ENCODE measurements at regions not wholly inside any gene's neighbourhood (a gene's known extent, or its start where the extent isn't known, plus 50 kb on each side); places are given as distances from the start of the nearest gene placed in this dataset.

DNA sequence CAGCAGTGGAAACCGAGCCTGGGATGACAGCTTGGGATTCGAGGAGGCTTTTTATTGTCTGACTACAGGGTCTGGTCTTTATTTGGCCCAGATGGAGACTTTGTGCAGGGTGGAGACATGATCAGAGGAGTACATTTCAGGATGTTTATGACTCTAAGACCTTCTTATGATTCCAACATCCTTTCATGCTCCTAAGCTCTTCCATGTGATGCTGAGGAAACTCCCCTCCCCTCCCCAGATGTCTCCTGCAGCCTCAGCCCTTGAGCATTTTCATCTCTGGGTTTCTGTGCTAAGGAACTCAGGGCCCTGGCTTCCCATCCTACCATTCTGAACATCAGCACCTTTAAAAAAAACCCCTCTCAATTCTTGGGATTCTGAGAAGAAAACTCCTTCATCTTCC is 186.6 kb downstream of the SOX4 start:
- Histone ChIP-seq H3K4me1 (ENCODE audit: low read depth) (no peaks in the 10 kb centered on the region), H3K4me3 (no peak overlapping the region), H3K36me3 (ENCODE audit: low read depth) (no peaks in the 10 kb centered on the region), H3K9me3 (no peaks in the 10 kb centered on the region)
- intact Hi-C loops (cut with DNase I, micrococcal nuclease) = no loop called here
- TF ChIP-seq, protein P1, sequence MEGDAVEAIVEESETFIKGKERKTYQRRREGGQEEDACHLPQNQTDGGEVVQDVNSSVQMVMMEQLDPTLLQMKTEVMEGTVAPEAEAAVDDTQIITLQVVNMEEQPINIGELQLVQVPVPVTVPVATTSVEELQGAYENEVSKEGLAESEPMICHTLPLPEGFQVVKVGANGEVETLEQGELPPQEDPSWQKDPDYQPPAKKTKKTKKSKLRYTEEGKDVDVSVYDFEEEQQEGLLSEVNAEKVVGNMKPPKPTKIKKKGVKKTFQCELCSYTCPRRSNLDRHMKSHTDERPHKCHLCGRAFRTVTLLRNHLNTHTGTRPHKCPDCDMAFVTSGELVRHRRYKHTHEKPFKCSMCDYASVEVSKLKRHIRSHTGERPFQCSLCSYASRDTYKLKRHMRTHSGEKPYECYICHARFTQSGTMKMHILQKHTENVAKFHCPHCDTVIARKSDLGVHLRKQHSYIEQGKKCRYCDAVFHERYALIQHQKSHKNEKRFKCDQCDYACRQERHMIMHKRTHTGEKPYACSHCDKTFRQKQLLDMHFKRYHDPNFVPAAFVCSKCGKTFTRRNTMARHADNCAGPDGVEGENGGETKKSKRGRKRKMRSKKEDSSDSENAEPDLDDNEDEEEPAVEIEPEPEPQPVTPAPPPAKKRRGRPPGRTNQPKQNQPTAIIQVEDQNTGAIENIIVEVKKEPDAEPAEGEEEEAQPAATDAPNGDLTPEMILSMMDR (IDR thresholded peaks at IDR 0.05) = no peak
- ATAC-seq (no peak), DNase-seq (no peak)

DNA sequence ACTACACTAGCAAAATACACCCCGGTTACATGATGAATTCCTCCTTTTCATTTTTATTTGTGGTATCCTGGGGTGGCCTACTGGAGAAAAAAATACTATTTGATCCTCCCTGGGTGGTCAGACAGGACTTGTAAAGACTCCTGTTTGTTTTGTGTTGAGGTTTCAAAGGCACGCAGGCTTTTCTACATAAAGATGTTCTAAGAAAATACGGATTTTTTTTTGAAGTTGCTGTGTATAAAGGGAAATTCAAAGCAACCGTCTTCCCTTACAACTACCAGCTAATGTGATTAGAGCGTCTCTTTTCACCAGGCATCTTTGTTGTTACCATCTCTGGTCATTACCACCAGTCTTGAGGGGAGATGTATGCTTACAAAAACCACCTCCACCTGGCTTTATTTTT is 187.1 kb downstream of the SOX4 start:
- intact Hi-C loops (cut with DNase I, micrococcal nuclease) = no loop called here
- no peaks in the 10 kb centered on the region for H3K9me3 ChIP-seq
- H3K4me3 ChIP-seq = no peak overlapping the region
- TF ChIP-seq, protein P1 (IDR thresholded peaks at IDR 0.05) = no peak
- no peaks in the 10 kb centered on the region for H3K4me1 ChIP-seq (ENCODE audit: low read depth)
- ATAC-seq = no peak
- H3K36me3 ChIP-seq (ENCODE audit: low read depth) = no peaks in the 10 kb centered on the region
- DNase-seq = no peak

DNA sequence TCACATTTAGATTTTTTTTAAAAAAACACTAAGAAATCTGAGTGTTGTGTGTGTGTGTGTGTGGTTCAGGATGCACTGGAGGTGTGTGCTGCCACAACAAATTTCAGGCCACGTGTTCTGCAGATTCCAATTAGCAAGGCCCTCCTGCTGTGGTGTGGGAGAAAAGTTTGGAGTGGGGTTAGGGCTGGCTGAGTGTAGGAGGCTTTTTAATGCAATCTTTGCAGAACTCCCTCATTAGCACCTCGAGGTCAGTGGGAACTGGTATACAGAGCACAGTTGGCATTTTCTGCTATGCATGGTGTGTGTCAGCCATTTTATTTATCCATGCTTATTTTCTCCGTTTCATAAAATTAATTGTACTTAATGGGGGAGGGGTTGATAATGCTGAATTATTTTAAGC is 187.6 kb downstream of the SOX4 start:
- intact Hi-C loops (cut with DNase I, micrococcal nuclease) = no loop called here

DNA sequence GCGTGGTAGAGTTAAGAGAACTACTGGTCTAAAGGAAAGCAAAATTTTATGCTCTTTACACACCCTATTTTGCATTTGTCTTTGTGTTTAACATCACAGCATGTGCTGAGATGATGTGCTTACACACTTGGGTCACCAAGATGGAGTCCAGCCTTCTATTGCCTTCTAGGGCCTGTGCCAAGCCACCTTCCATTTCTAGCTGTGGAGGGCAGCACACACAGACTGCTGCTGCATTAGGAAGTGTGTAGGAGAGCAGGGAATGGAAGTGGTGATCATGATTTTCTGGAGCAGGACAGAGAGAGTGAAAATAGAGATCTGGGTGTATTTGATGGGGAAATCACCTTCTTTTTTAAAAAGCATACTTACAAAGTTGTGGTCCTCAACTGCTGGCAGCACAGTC is 191.6 kb downstream of the SOX4 start:
- intact Hi-C loops (cut with DNase I, micrococcal nuclease) = no loop called here
- Histone ChIP-seq H3K36me3 (ENCODE audit: low read depth) (no peaks in the 10 kb centered on the region), H3K9me3 (no peaks in the 10 kb centered on the region), H3K4me1 (ENCODE audit: low read depth) (no peaks in the 10 kb centered on the region), H3K4me3 (no peak overlapping the region)
- TF ChIP-seq, protein P1 (IDR thresholded peaks at IDR 0.05) = no peak
- DNase-seq (no peak), ATAC-seq (no peak)

More for the DNA sequence above, 187.6 kb downstream of the SOX4 start:
- no peaks in the 10 kb centered on the region for H3K9me3 ChIP-seq
- ATAC-seq (no peak), DNase-seq (no peak)
- H3K36me3 ChIP-seq (ENCODE audit: low read depth) = no peaks in the 10 kb centered on the region
- H3K4me1 ChIP-seq (ENCODE audit: low read depth) = no peaks in the 10 kb centered on the region
- no peak overlapping the region for H3K4me3 ChIP-seq
- TF ChIP-seq, protein P1 (IDR thresholded peaks at IDR 0.05) = no peak

DNA sequence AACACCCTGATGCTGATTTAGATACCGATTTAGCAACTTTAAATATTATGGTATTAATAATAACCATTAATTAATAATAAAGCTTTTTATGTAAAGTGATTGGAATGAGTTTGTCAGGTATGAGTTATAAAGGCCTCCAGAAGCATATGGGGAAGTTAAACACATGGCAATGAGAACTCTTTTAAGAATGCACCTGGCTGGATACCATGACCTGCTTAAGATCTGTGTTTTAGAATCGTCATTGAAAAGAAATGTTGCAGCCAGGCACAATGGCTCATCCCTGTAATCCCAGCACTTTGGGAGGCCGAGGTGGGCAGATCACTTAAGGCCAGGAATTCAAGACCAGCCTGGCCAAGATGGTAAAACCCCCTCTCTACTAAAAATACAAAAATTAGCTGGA is 197.5 kb downstream of the SOX4 start:
- Histone ChIP-seq H3K36me3 (ENCODE audit: low read depth) (no peaks in the 10 kb centered on the region), H3K4me1 (ENCODE audit: low read depth) (no peaks in the 10 kb centered on the region), H3K4me3 (no peak overlapping the region), H3K9me3 (no peaks in the 10 kb centered on the region)
- intact Hi-C loops (cut with DNase I, micrococcal nuclease) = no loop called here
- TF ChIP-seq, protein P1 (IDR thresholded peaks at IDR 0.05) = no peak
- ATAC-seq = no peak
- DNase-seq = no peak

DNA sequence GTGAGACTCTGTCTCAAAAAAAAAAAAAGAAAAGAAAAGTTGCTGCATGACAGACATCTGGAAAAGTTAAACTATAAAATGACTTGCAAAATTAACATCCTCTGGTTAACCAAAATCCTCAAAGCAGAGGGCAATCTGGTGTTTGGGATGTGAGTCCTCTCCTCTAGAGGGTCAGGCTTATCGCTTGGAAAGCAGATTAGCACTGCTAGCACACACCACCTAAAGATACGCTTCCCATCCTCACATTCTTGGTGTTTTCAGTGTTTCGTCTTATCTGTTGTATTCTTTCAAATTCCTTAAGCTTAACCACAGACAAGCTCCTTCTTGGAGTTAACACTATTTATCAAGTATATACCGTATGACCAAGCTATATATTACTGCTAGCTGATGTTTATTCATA is 198.0 kb downstream of the SOX4 start:
- TF ChIP-seq, protein P1 (IDR thresholded peaks at IDR 0.05) = no peak
- no peak overlapping the region for H3K4me3 ChIP-seq
- DNase-seq = no peak
- no peaks in the 10 kb centered on the region for H3K4me1 ChIP-seq (ENCODE audit: low read depth)
- no peaks in the 10 kb centered on the region for H3K36me3 ChIP-seq (ENCODE audit: low read depth)
- ATAC-seq = no peak
- no peaks in the 10 kb centered on the region for H3K9me3 ChIP-seq
- intact Hi-C loops (cut with DNase I, micrococcal nuclease) = no loop called here
